SK-N-MC (cell line): ENCODE measurements at regions not wholly inside any gene's neighbourhood (a gene's known extent, or its start where the extent isn't known, plus 50 kb on each side); places are given as distances from the start of the nearest gene placed in this dataset.

Source experiments
- EZH2 ChIP-seq: fragments of 200-600 bp; sonication (generic); IDR thresholded peaks from one replicate; pipeline ENCODE4 v1.6.1; 2017; ENCODE audit warnings: antibody characterized with exemption
- POLR2AphosphoS5 ChIP-seq: IDR thresholded peaks from 2 replicates; pipeline ENCODE4 v1.6.1; 2012; ENCODE audit warnings: mild to moderate bottlenecking, low read depth, low read length, borderline replicate concordance

DNA sequence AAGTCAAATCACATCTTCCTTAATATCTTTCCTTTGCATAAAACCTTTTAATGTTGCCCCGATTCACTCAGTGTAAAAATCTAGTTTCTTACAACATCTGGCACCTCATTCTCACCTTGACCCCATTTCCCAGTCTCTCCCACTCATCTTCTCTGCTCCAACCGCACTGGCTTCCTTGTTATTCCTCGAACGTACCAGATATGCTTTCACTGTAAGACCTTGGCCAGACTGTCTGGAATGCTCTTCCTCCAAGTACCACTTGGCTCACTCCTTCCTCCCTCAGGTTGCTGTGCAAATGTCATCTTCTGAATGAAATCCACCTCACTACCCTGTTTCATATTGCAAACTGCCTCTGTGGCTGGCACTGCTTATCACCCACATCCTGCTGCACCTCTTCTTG lies 433.6 kb downstream of the HAPSTR1 start:
- TF ChIP-seq EZH2 (no peak), POLR2AphosphoS5 (no peak)
